IPS-18c (cell line): ENCODE measurements at regions not wholly inside any gene's neighbourhood (a gene's known extent, or its start where the extent isn't known, plus 50 kb on each side); places are given as distances from the start of the nearest gene placed in this dataset.
A peak's percentile ranks its signal among the peaks of the same experiment; 100 is the strongest.

ENCODE experiments used
- H3K4me3 ChIP-seq: 2 replicates; pipeline ENCODE4 v1.7.0; 2013; ENCODE audit warnings: low read depth, mild to moderate bottlenecking, low read length, moderate library complexity; ENCODE audit not compliant: insufficient read depth
- H3K9me3 ChIP-seq: one replicate; pipeline ENCODE4 v1.6.1; 2013; ENCODE audit warnings: mild to moderate bottlenecking, low read length, moderate library complexity; ENCODE audit not compliant: control insufficient read depth, insufficient read depth

- Histone ChIP-seq H3K9me3 (no peaks in the 10 kb centered on the region), H3K4me3 (no peak overlapping the region)
Observed at GRCh38 chr21:31576428-31576827, 83.1 kb upstream of the SOD1 start.

- Histone ChIP-seq H3K4me3 (no peak overlapping the region), H3K9me3 (no peaks in the 10 kb centered on the region)
Observed at GRCh38 chr21:31573217-31573616, 86.3 kb upstream of the SOD1 start.

DNA sequence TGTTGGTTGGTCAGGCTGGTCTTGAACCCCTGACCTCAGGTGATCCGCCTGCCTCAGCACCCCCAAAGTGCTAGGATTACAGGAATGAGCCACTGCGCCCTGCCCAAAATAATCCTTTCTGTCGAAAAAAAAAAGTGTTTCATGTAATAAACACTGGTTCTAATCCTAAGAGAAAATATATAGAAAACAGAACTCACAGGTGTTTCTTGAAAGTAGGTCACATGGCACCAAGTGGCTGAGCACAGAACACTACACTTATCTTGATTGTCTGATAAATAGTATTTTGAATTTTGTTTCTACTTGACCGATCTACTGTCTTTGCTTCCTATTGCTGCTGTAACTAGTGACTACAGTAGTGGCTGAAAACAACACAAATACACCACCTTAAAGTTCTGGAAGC, 87.6 kb upstream of the SOD1 start:
- no peaks in the 10 kb centered on the region for H3K9me3 ChIP-seq
- no peak overlapping the region for H3K4me3 ChIP-seq

DNA sequence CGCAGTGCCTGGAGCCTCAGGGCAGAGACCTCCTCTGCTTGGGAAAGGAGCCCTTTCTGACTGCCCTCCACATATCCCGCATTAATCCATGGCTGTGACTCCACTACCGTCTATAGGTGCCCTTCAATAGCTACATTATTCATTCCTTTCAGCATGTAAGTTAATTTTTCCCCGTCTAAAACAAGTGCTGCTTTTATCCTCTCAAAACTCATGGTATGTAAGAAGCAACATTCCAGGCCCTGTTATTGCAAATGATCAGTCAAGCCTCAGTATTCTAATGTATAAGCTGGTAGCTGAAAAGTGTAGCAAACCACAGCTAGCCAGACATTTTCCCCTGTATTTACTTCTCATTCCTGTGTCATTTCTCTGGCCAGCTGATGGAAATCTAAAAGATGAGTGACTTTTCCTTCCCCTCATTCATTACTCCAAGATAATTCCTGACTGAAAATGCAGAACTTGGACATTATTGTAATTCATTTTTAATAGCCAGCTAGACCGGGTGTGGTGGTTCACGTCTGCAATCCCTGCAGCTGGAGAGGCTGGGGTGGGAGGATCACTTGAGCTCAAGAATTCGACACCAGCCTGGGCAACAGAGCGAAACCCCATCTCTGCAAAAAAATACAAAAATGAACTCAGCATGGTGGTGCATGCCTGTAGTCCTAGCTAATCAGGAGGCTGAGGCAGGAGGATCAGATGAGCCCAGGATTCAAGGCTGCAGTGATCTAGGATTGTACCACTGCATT, 88.5 kb upstream of the SOD1 start:
- Histone ChIP-seq H3K9me3 (no peaks in the 10 kb centered on the region), H3K4me3 (no peak overlapping the region)

- H3K4me3 ChIP-seq: no peak overlapping the region
Observed at GRCh38 chr21:31566611-31567010, 92.9 kb upstream of the SOD1 start.

DNA sequence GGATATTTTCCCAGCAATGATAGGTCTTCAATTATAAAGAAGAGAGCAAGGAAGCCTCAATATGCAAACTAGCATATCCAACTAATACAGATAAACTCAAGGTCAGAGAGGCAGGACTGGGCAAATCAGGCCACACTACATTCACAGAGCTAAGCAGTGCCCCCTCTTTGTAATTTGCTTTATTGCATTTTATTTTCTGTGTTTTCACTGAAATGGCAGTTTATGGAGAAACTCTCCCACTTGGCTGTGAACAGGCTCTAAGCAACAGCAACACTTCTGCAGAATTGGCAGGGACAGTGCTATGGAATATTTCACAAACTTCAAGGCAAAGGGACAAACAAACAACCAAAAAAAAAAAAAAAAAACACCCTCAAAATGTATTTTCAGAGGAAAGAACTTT, 93.4 kb upstream of the SOD1 start:
- peaks cover 2% of the 10 kb centered on the region for H3K9me3 ChIP-seq
- no peak overlapping the region for H3K4me3 ChIP-seq

More at GRCh38 chr21:31566611-31567010, 92.9 kb upstream of the SOD1 start:
- peaks cover 2% of the 10 kb centered on the region for H3K9me3 ChIP-seq

DNA sequence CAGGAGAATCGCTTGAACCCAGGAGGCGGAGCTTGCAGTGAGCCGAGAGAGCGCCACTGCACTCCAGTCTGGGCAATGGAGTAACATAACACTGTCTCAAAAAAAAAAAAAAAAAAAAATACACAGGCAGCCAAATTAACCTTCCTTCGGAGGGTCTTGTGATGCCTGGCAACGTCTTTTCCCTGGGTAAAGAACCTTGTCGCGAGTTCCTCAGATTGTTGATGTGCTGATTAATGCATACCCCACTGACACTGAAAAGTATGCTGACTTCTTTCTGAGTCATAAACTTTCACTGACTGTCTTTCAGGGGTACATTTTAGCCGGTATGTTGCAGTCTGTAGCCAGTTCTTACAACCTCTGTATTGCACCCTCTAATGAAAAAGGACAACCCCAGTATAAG, 95.1 kb upstream of the SOD1 start:
- Histone ChIP-seq H3K9me3 (peaks cover 2% of the 10 kb centered on the region), H3K4me3 (no peak overlapping the region)

DNA sequence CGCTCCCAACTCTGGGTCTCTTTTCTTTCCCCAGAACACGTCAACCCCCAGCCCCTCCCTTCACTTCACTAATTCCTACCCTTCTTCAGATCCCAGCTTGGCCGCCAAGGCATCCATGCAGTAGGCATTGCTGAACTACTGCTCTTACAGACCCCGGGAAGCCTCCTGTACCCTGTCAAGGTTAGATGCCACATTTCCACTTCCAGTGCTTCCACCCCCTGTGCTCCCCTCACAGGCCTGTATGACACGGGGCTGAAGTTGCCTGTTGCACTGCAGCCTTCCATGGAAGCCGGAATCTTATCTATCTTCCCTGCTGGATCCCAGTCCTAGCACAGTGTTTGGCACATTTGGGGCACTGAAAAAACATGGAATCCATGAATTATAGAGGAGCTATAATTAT, 99.0 kb upstream of the SOD1 start:
- H3K9me3 ChIP-seq: no peaks in the 10 kb centered on the region
- 0 out of 2 replicates have a peak overlapping the region, but pooled peaks have one; percentile 85 for H3K4me3 ChIP-seq

- Histone ChIP-seq H3K9me3 (no peaks in the 10 kb centered on the region), H3K4me3 (peak overlapping the region; percentile 85)
Observed at GRCh38 chr21:31559368-31560119, 99.9 kb upstream of the SOD1 start.

DNA sequence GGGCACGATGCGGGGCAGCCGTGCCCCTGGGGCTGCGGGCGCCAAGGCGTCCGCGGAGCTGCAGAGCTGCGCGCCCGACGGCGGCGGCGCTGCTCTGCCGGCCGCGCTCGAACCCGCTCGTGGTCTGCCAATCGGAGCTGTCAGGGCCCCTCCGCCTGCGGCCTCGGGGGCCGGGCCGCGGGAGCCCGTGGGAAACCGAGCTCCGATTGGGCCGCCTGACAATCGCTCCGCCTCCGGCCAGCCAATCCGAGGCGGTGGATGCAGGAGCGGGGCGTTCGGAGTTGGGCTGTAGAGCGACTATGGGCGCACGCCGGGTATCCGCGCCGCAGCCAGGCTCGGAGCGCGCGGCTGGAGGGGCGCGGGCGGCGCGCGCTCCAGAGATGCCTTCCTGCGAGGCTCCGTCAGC, 100.5 kb upstream of the SOD1 start:
- peak overlapping the region; percentile 85 for H3K4me3 ChIP-seq

GRCh38 chr21:31558189-31558961, 101.1 kb upstream of the SOD1 start:
- Histone ChIP-seq H3K4me3 (peak overlapping the region; percentile 85), H3K9me3 (no peaks in the 10 kb centered on the region)

More for the DNA sequence above, 100.5 kb upstream of the SOD1 start:
- H3K9me3 ChIP-seq: no peaks in the 10 kb centered on the region

DNA sequence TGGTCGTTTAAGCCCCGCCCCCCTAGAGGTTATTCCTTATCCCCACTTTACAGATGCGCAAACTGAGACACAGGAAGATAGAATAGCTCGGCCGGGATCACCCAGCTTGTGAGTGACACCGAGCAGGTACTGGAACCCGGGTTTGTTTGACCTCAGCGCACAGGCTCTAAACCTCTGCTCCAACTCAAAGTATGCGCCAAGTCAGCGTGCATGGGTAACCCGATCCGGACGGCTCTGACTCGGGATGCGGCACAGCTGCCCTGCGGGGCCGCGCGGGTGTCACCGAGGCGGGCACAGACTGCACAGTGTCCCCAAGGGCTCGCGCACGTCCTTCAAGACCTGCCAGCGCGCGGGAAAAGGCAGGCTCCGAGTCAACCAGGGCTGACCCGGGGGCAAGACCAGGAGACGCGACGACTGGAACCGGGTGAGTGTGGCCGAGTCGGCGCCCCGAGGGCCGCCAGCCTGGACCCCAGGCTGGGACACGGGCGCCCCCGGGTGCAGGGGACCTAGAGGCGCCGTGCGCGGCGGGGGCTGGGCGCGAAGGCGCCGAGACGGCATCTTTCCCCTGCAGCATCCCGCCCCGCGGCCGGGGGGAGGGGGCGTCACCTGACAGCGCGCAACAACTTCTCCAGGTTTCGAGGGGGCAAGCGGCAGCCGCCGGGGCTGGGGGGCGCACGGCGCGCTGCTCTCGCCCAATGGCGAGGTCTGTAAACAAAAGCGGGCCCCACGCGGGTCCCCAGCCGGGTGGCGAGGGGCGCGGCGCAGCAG, 101.9 kb upstream of the SOD1 start:
- H3K4me3 ChIP-seq: peak overlapping the region; percentile 85
- H3K9me3 ChIP-seq: no peaks in the 10 kb centered on the region

GRCh38 chr21:31556662-31557061, 102.8 kb upstream of the SOD1 start:
- Histone ChIP-seq H3K4me3 (peak overlapping the region; percentile 85; the same call in 1 of the 2 replicates), H3K9me3 (no peaks in the 10 kb centered on the region)

GRCh38 chr21:31555741-31556191, 103.7 kb upstream of the SOD1 start:
- peak overlapping the region; percentile 29; the same call in 1 of the 2 replicates for H3K4me3 ChIP-seq
- H3K9me3 ChIP-seq: no peaks in the 10 kb centered on the region

DNA sequence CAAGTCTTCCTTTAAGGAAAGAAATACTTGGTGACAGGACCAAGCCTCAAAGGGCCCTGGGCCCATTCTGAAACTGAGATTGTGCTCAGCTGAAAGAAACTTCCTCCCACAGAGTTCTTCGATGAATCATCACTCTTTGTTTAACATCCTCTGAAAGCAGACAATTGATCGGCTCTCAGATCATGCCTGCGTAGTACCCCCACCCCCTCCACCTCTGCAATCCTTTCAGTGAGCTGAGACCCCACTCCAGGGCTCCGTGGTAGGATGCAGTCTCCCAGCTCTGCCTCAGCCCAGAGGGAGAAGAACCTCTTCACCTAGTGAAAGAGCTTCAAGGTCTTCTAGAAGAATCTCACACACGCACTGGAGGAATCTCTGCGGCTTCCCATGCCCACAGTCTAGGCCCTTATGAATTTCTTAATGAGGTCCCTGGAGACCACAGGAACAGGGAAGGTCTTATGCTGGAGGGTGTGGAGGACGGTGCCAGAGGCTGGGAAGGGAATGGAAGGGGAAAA, 104.9 kb upstream of the SOD1 start:
- peak overlapping the region; percentile 29 for H3K4me3 ChIP-seq
- H3K9me3 ChIP-seq: no peaks in the 10 kb centered on the region

DNA sequence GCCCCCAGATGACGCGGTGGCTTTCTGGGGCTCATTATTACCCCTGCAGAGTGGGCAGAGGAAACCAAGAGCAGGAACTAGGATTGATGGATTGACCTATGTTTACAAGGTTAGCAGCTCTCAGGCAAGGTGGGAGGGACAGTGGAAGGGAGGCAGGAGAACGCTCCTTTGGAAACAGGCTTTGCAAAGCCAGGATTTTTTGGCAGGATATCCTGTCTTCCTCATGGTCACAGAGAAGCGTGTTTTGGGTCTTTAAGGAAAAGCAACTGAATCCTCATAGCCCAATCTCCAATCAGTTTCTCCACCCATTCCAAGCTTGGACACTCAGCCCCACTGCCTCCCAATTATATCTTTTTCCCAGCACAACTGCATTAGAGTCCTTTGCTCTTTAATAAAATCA, 105.6 kb upstream of the SOD1 start:
- no peak overlapping the region for H3K4me3 ChIP-seq
- H3K9me3 ChIP-seq: no peaks in the 10 kb centered on the region

DNA sequence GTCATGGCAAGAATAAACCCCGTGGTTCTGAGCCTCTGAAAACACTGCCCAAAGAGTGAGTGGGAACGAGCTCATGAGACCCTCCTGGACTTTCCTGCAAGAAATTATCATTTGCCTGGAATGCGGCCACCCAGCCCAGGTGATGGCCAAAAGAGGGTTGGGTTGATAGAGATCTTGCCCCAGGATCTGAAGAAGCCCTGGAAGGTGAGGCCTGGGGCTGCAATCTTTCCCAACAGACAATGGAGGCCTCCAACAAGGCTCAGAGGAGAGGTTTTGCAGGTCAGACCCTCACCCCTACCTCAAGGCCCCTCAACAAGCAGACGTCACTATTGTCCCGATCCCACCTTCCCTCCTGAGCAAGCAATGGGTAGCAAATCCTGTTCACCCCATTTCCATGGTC, 106.0 kb upstream of the SOD1 start:
- Histone ChIP-seq H3K4me3 (no peak overlapping the region; the same call in 1 of the 2 replicates), H3K9me3 (no peaks in the 10 kb centered on the region)
